Mesenchymal stem cell (in vitro differentiated cells and primary cell): ENCODE measurements at regions not wholly inside any gene's neighbourhood (a gene's known extent, or its start where the extent isn't known, plus 50 kb on each side); places are given as distances from the start of the nearest gene placed in this dataset.

Experiments
- DNase-seq: peaks from one replicate; pipeline ENCODE4 v3.0.0-alpha.2; 2013
- H2AFZ ChIP-seq: one replicate; pipeline ENCODE4 v1.6.1; 2013; ENCODE audit warnings: low read depth, mild to moderate bottlenecking, control low read depth, inconsistent platforms, low read length, moderate library complexity
- H2AK5ac ChIP-seq: 2 replicates; pipeline ENCODE4 v1.6.1; 2013; ENCODE audit warnings: low read length, moderate library complexity, mild to moderate bottlenecking, inconsistent platforms; ENCODE audit not compliant: severe bottlenecking
- H2BK120ac ChIP-seq: one replicate; pipeline ENCODE4 v1.6.1; 2013; ENCODE audit warnings: low read depth, mild to moderate bottlenecking, inconsistent platforms, low read length, moderate library complexity
- H2BK12ac ChIP-seq, 2 experiments: one replicate each; pipeline ENCODE4 v1.6.1; 2013; ENCODE audit warnings: inconsistent platforms in 2 of 2, low read length in 2 of 2, mild to moderate bottlenecking in 2 of 2, moderate library complexity in 2 of 2, control low read depth in 1 of 2
- H2BK15ac ChIP-seq: one replicate; pipeline ENCODE4 v1.6.1; 2013; ENCODE audit warnings: mild to moderate bottlenecking, low read depth, inconsistent platforms; ENCODE audit not compliant: poor library complexity, severe bottlenecking
- H2BK5ac ChIP-seq: 2 replicates; pipeline ENCODE4 v1.6.1; 2013; ENCODE audit warnings: low read depth, mild to moderate bottlenecking, low read length, control low read depth, inconsistent platforms; ENCODE audit not compliant: poor library complexity, severe bottlenecking
- H3K14ac ChIP-seq, 2 experiments: one replicate each; pipeline ENCODE4 v1.6.1; 2013; ENCODE audit warnings: inconsistent platforms in 2 of 2, low read length in 2 of 2, control low read depth in 1 of 2, mild to moderate bottlenecking in 1 of 2, moderate library complexity in 1 of 2
- H3K18ac ChIP-seq, 2 experiments: one replicate each; pipeline ENCODE4 v1.6.1; 2013; ENCODE audit warnings: inconsistent platforms in 2 of 2, low read length in 2 of 2, control low read depth in 1 of 2, low read depth in 1 of 2, mild to moderate bottlenecking in 1 of 2
- H3K23ac ChIP-seq, 2 experiments: one replicate each; pipeline ENCODE4 v1.6.1; 2013; ENCODE audit warnings: inconsistent platforms in 2 of 2, low read length in 2 of 2, mild to moderate bottlenecking in 2 of 2, moderate library complexity in 2 of 2, control low read depth in 1 of 2
- H3K27ac ChIP-seq: 2 replicates; pipeline ENCODE4 v1.5.1; 2013; ENCODE audit warnings: mild to moderate bottlenecking, moderate library complexity, low read length, control low read depth, inconsistent platforms; ENCODE audit not compliant: poor library complexity, severe bottlenecking
- H3K27me3 ChIP-seq, 2 experiments: 2 replicates each; pipeline versions ENCODE4 v1.6.1 to v1.7.0; 2013; ENCODE audit warnings: low read length in 2 of 2, mild to moderate bottlenecking in 2 of 2, moderate library complexity in 2 of 2, control low read depth in 1 of 2, inconsistent platforms in 1 of 2; ENCODE audit not compliant: control insufficient read depth in 1 of 2, insufficient read depth in 1 of 2
- H3K36me3 ChIP-seq, 2 experiments: 2 replicates each; pipeline versions ENCODE4 v1.6.1 to v1.7.0; 2013; ENCODE audit warnings: low read length in 2 of 2, control low read depth in 1 of 2, inconsistent platforms in 1 of 2, low read depth in 1 of 2, mild to moderate bottlenecking in 1 of 2; ENCODE audit not compliant: insufficient read depth in 2 of 2, control insufficient read depth in 1 of 2
- H3K4ac ChIP-seq, 2 experiments: one replicate each; pipeline ENCODE4 v1.6.1; 2013; ENCODE audit warnings: inconsistent platforms in 2 of 2, low read length in 2 of 2, mild to moderate bottlenecking in 2 of 2, moderate library complexity in 2 of 2, control low read depth in 1 of 2, low read depth in 1 of 2
- H3K4me1 ChIP-seq: 2 replicates; pipeline ENCODE4 v1.6.1; 2013; ENCODE audit warnings: low read depth, low read length, control low read depth; ENCODE audit not compliant: control insufficient read depth, insufficient read depth
- H3K4me2 ChIP-seq: 2 replicates; pipeline ENCODE4 v1.6.1; 2013; ENCODE audit warnings: low read length, mild to moderate bottlenecking, inconsistent platforms; ENCODE audit not compliant: poor library complexity, severe bottlenecking
- H3K4me3 ChIP-seq, 2 experiments: 2 replicates each; pipeline versions ENCODE4 v1.5.1 to v1.7.0; 2013; ENCODE audit warnings: low read length in 2 of 2, mild to moderate bottlenecking in 2 of 2, control low read depth in 1 of 2, low read depth in 1 of 2; ENCODE audit not compliant: insufficient read depth in 1 of 2
- H3K79me1 ChIP-seq: replicated peaks from 2 replicates; pipeline ENCODE4 v1.6.1; 2013; ENCODE audit warnings: mild to moderate bottlenecking, control low read depth, low read length, inconsistent platforms; ENCODE audit not compliant: poor library complexity, severe bottlenecking
- H3K9ac ChIP-seq: 2 replicates; pipeline ENCODE4 v1.7.0; 2013; ENCODE audit warnings: mild to moderate bottlenecking, low read length, moderate library complexity
- H3K9me3 ChIP-seq: 2 replicates; pipeline ENCODE4 v1.7.0; 2013; ENCODE audit warnings: mild to moderate bottlenecking, low read length; ENCODE audit not compliant: control insufficient read depth
- H4K8ac ChIP-seq: one replicate; pipeline ENCODE4 v1.6.1; 2013; ENCODE audit warnings: inconsistent platforms, mild to moderate bottlenecking, low read length, moderate library complexity
- H4K91ac ChIP-seq: one replicate; pipeline ENCODE4 v1.6.1; 2013; ENCODE audit warnings: mild to moderate bottlenecking, low read length, inconsistent platforms
- WGBS: methylation state at CpG from one replicate; pipeline ENCODE4 v1.1.7; 2013; ENCODE audit warnings: mixed read lengths; 5-methylcytosine and 5-hydroxymethylcytosine counted together

DNA sequence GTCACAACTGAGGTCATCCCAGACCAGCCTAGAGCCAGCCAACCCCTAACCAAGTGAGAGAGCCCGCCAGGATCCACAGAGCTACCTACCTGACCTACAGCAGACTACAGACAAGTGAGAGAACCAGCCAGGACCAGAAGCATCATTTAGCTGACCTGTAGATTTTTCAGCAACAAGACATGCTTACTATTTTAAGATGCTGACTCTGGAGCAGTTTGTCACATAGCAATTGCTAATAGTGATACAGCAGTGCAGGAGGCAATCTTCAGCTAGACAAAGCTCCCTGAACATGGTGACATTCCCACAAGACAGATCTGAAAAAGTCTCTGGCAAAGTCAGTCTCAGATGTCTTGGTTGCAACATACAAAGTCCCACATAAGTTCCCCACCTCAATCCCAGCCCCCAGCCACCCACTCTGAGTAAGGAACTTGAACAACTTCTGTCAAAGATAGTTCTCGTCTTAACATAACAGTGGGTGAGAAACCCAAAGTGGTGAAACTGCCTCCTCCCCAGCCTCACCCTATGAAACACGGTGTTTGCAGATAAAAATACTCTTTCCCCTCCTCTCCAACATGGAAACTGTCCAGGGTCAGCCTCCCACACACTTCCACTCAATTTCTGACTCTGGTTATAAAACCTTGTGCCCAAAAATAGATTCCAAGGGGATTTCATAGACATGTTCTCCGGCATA is 120.3 kb upstream of the SLC6A11 start:
- no peaks in the 10 kb centered on the region for H3K4me1 ChIP-seq
- no peak overlapping the region for H3K18ac ChIP-seq
- WGBS: 45% methylated on average over 4 of the region's 4 CpGs
- H2BK12ac ChIP-seq: no peak overlapping the region
- no peak overlapping the region for H2BK15ac ChIP-seq
- no peak overlapping the region for H3K9ac ChIP-seq
- H3K4me3 ChIP-seq: no peak overlapping the region
- H4K91ac ChIP-seq: no peak overlapping the region
- peaks cover 21 to 69% of the 10 kb centered on the region in 2 experiments for H3K27me3 ChIP-seq
- no peak overlapping the region for H2BK120ac ChIP-seq
- no peaks in the 10 kb centered on the region for H3K9me3 ChIP-seq
- no peak overlapping the region for H3K14ac ChIP-seq
- H3K4me2 ChIP-seq: no peak overlapping the region
- H2AK5ac ChIP-seq: no peak overlapping the region
- H3K27ac ChIP-seq: no peak overlapping the region
- no peak overlapping the region for H4K8ac ChIP-seq
- no peak overlapping the region for H2BK5ac ChIP-seq
- H3K23ac ChIP-seq: no peak overlapping the region
- no peak overlapping the region for H3K4ac ChIP-seq
- no peak for DNase-seq
- no peaks in the 10 kb centered on the region for H3K36me3 ChIP-seq
- no peaks in the 10 kb centered on the region for H3K79me1 ChIP-seq
- H2AFZ ChIP-seq: no peak overlapping the region

DNA sequence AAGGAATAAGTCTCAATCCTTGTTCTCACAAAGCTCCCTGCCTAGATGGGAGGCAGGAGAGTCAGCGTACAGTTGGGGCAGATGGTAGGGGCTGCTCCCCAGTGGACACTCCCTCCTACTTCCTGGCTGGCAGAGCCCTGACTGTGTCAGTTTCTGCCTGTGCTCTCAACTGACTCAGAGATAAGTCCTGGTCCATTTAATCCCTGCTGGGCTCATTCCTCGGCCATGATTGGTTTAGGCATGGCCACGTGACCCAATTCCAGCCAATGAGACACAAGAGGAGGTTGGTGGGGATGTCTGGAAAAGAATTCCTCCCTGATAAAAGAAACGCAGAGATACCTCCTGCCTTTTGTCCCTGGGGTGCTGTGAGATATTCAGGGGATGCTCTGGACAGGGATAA is 118.1 kb upstream of the SLC6A11 start:
- Histone ChIP-seq H3K18ac (no peak overlapping the region), H3K9me3 (no peaks in the 10 kb centered on the region), H3K4ac (no peak overlapping the region), H3K4me3 (no peak overlapping the region), H2BK120ac (no peak overlapping the region), H2AK5ac (no peak overlapping the region), H3K9ac (no peak overlapping the region), H3K14ac (no peak overlapping the region), H4K8ac (no peak overlapping the region), H2AFZ (no peak overlapping the region), H3K27me3 (peaks cover 23 to 72% of the 10 kb centered on the region in 2 experiments), H2BK15ac (no peak overlapping the region), H4K91ac (no peak overlapping the region), H3K4me2 (no peak overlapping the region), H3K36me3 (no peaks in the 10 kb centered on the region), H3K27ac (no peak overlapping the region), H3K4me1 (no peaks in the 10 kb centered on the region), H3K23ac (no peak overlapping the region), H2BK12ac (no peak overlapping the region), H3K79me1 (no peaks in the 10 kb centered on the region), H2BK5ac (no peak overlapping the region)
- no peak for DNase-seq
- 26% methylated on average over 4 of the region's 4 CpGs for WGBS

DNA sequence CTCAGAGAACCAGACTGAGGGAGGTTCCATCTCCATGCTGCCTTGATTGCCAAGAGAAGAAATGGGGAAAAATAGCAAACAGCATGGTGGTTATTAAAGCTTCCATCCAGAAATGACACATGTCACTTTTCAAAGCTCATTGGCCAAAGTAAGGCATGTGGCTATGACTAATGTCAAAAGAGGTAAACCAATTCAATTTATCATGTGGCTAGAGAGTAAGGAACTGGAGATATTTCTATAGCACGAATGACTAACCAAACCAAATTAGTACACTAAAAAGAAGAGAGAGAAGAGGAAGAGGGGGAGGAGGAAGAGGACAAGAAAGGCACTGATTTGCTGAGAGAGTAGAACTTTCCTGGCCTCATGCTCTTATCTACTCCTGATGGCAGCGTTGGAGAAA is 115.2 kb upstream of the SLC6A11 start:
- no peaks in the 10 kb centered on the region for H3K4me1 ChIP-seq

DNA sequence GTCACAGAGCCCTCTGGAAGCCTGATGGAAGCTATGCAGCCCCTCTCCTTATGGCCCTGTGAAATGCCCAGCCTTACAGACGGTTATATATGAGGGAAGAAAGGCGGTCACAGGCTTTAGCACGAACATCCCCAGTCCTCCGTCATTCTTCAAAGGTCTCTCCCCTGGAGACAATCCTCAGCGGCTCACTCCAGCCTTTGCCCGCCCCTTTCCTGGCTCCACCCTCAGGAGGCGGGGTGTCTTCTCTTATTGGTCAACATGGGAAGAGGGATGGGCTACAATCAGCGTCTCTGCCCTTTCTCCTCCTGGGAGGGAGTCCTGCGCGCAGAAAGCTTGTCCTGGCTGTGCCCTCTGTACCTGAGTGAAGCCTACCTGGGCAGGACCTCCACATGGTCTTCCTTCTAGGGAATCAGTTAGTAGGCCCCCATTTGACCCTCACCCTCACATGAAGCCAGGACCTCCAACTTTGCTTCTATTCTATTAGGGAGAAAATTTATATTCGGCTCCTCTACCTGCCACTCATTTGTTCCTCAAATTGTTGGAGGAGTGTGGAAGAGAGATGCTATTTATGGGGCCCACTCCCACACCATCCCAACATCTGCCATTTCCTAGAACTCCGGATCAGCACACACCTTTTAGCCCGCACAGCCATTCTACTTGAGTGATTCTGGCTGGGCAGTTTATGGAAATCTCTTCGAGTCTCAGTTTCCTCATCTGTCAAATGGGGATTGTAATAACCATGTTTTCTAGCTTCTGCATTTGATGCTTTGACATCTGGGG is 112.9 kb upstream of the SLC6A11 start:
- 43% methylated on average over 10 of the region's 14 CpGs for WGBS

More for the DNA sequence above, 115.2 kb upstream of the SLC6A11 start:
- no peak overlapping the region for H2BK120ac ChIP-seq
- H3K23ac ChIP-seq: no peak overlapping the region
- no peak overlapping the region for H4K8ac ChIP-seq
- H3K36me3 ChIP-seq: no peaks in the 10 kb centered on the region
- H2AFZ ChIP-seq: no peak overlapping the region
- H2BK15ac ChIP-seq: no peak overlapping the region
- no peak overlapping the region for H3K4me2 ChIP-seq
- H3K9ac ChIP-seq: no peak overlapping the region
- H2BK12ac ChIP-seq: no peak overlapping the region
- 92% methylated on average over 1 of the region's 2 CpGs for WGBS
- no peak overlapping the region for H2BK5ac ChIP-seq
- H3K9me3 ChIP-seq: no peaks in the 10 kb centered on the region
- H4K91ac ChIP-seq: no peak overlapping the region
- H2AK5ac ChIP-seq: no peak overlapping the region
- H3K27ac ChIP-seq: no peak overlapping the region
- no peak overlapping the region for H3K4me3 ChIP-seq
- DNase-seq: no peak
- H3K14ac ChIP-seq: no peak overlapping the region
- H3K79me1 ChIP-seq: no peaks in the 10 kb centered on the region
- H3K27me3 ChIP-seq: peaks cover 41 to 75% of the 10 kb centered on the region in 2 experiments
- H3K18ac ChIP-seq: no peak overlapping the region
- H3K4ac ChIP-seq: no peak overlapping the region

More for the DNA sequence above, 112.9 kb upstream of the SLC6A11 start:
- no peak for DNase-seq
- H3K4me1 ChIP-seq: peaks cover 5% of the 10 kb centered on the region
- H3K27me3 ChIP-seq: peaks cover 51 to 70% of the 10 kb centered on the region in 2 experiments
- no peaks in the 10 kb centered on the region for H3K79me1 ChIP-seq
- no peak overlapping the region for H3K4me2 ChIP-seq
- no peak overlapping the region for H3K27ac ChIP-seq
- H2AFZ ChIP-seq: no peak overlapping the region
- no peak overlapping the region for H3K4me3 ChIP-seq
- no peak overlapping the region for H2BK15ac ChIP-seq
- no peak overlapping the region for H3K14ac ChIP-seq
- no peak overlapping the region for H3K4ac ChIP-seq
- H3K9me3 ChIP-seq: no peaks in the 10 kb centered on the region
- H3K23ac ChIP-seq: no peak overlapping the region
- no peak overlapping the region for H4K91ac ChIP-seq
- no peak overlapping the region for H2AK5ac ChIP-seq
- no peak overlapping the region for H3K9ac ChIP-seq
- H3K36me3 ChIP-seq: no peaks in the 10 kb centered on the region
- no peak overlapping the region for H2BK12ac ChIP-seq
- H4K8ac ChIP-seq: no peak overlapping the region
- H3K18ac ChIP-seq: no peak overlapping the region
- no peak overlapping the region for H2BK5ac ChIP-seq
- no peak overlapping the region for H2BK120ac ChIP-seq
